Ovary (tissue), 7 donors: ENCODE measurements at regions not wholly inside any gene's neighbourhood (a gene's known extent, or its start where the extent isn't known, plus 50 kb on each side); places are given as distances from the start of the nearest gene placed in this dataset.

Experiments used
- DNase-seq, 5 donors: peaks; one replicate each; pipeline ENCODE4 v3.0.0-alpha.2; 2019 to 2020
- H3K27ac ChIP-seq, 2 donors: fragments of 200-600 bp; one replicate each; pipeline versions ENCODE4 v1.5.1 to v1.8.0; 2019 to 2022
- H3K27me3 ChIP-seq: fragments of 200-600 bp; one replicate; pipeline ENCODE4 v1.8.0; 2022
- H3K36me3 ChIP-seq: fragments of 200-600 bp; sonication (generic); one replicate; pipeline ENCODE4 v1.5.1; 2019
- H3K4me1 ChIP-seq: one replicate; pipeline ENCODE4 v1.8.1; 2013; ENCODE audit warnings: mild to moderate bottlenecking, moderate library complexity; ENCODE audit not compliant: insufficient read depth
- H3K4me3 ChIP-seq: fragments of 200-600 bp; sonication (generic); one replicate; pipeline ENCODE4 v1.5.1; 2017
- H3K9me3 ChIP-seq, 2 donors: fragments of 200-600 bp in 1 of 2; sonication (generic) in 1 of 2; one replicate each; pipeline versions ENCODE4 v1.5.1 to v1.8.1; 2013 to 2019; ENCODE audit warnings: mild to moderate bottlenecking in 1 of 2, moderate library complexity in 1 of 2
- CTCF ChIP-seq, 3 donors: fragments of 450-650 bp in 2 of 3; fragments of 200-600 bp in 1 of 3; IDR thresholded peaks; one replicate each; pipeline versions ENCODE4 v1.5.1 to v1.8.0; 2016 to 2022; ENCODE audit warnings: antibody characterized with exemption in 3 of 3, mild to moderate bottlenecking in 1 of 3
- EP300 ChIP-seq: sonication (generic); formaldehyde crosslinking; IDR thresholded peaks from one replicate; pipeline ENCODE4 v1.6.1; 2017; ENCODE audit warnings: antibody characterized with exemption
- POLR2A ChIP-seq: fragments of 450-650 bp; IDR thresholded peaks from one replicate; pipeline ENCODE4 v1.6.1; 2017; ENCODE audit warnings: antibody characterized with exemption, mild to moderate bottlenecking, moderate library complexity
- WGBS, 3 donors: extraction: QIAGEN DNeasy Blood & Tissue Kit in 1 of 3; methylation state at CpG; one replicate each; pipeline versions ENCODE4 v1.1.5 to v1.1.7; 2013 to 2017; 5-methylcytosine and 5-hydroxymethylcytosine counted together
- intact Hi-C, 4 donors: fragments of 100-400 bp; cut with DNase I; formaldehyde crosslinking; loops; one replicate each; pipeline versions ENCODE4 v1.11.0 to v1.15.1; 2022 to 2023
- donor health status: DM: no; HTN: no; CAD: no; lungs with moderate emphysema.
- donor health status: DM: no; HTN: no; CAD: no.
- donor health status: Bipolar disorder and iron deficiency.
- donor health status: DM: no; HTN: no; CAD: no.
- donor health status: DM: yes; HTN: yes; CAD: no.

- H3K4me3 ChIP-seq, result no peak overlapping the region
Observed at GRCh38 chr4:17124767-17125166, 226.3 kb upstream of the LDB2 start.

GRCh38 chr4:17120761-17121160, 222.3 kb upstream of the LDB2 start:
- H3K27me3 ChIP-seq, result no peaks in the 10 kb centered on the region
- WGBS, 3 donors, result 90 to 94% (median 90%) methylated on average over 1 of the region's 1 CpG
- H3K36me3 ChIP-seq, result no peaks in the 10 kb centered on the region
- no peaks in the 10 kb centered on the region for H3K9me3 ChIP-seq
- H3K27ac ChIP-seq, result no peak overlapping the region
- no peak overlapping the region for H3K4me3 ChIP-seq
- DNase-seq, result no peak
- H3K4me1 ChIP-seq, result no peaks in the 10 kb centered on the region
- TF ChIP-seq CTCF (IDR thresholded peaks at IDR 0.05) (no peak), EP300 (no peak), POLR2A (no peak)
- intact Hi-C loops, result no loop called here

More at GRCh38 chr4:17124767-17125166, 226.3 kb upstream of the LDB2 start:
- no peak for TF ChIP-seq POLR2A
- Histone ChIP-seq H3K27me3 (no peaks in the 10 kb centered on the region), H3K36me3 (no peaks in the 10 kb centered on the region), H3K4me1 (no peaks in the 10 kb centered on the region), H3K9me3 (no peaks in the 10 kb centered on the region), H3K27ac (no peak overlapping the region)
- intact Hi-C loops, result no loop called here
- no peak for DNase-seq
- WGBS, 3 donors, result 79 to 84% (median 83%) methylated on average over 4 of the region's 4 CpGs

GRCh38 chr4:17117746-17118145, 219.3 kb upstream of the LDB2 start:
- H3K27me3 ChIP-seq, result no peaks in the 10 kb centered on the region
- no peak for DNase-seq
- TF ChIP-seq POLR2A, result no peak
- no peak for TF ChIP-seq EP300
- no peak for TF ChIP-seq CTCF (IDR thresholded peaks at IDR 0.05)
- no peaks in the 10 kb centered on the region for H3K9me3 ChIP-seq
- no peaks in the 10 kb centered on the region for H3K36me3 ChIP-seq
- no peaks in the 10 kb centered on the region for H3K4me1 ChIP-seq
- H3K27ac ChIP-seq, result no peak overlapping the region
- WGBS, 3 donors, result 91 to 95% (median 95%) methylated on average over 4 of the region's 4 CpGs
- no peak overlapping the region for H3K4me3 ChIP-seq
- intact Hi-C loops, result no loop called here

- intact Hi-C loops, result no loop called here
- DNase-seq, result no peak
Observed at GRCh38 chr4:17115583-17115982, 217.1 kb upstream of the LDB2 start.

GRCh38 chr4:17112292-17112659, 213.8 kb upstream of the LDB2 start:
- no peak for DNase-seq
- no peaks in the 10 kb centered on the region for H3K36me3 ChIP-seq
- TF ChIP-seq CTCF (IDR thresholded peaks at IDR 0.05) (no peak), EP300 (no peak), POLR2A (no peak)
- H3K27ac ChIP-seq, result no peak overlapping the region
- H3K4me1 ChIP-seq, result no peaks in the 10 kb centered on the region
- no peaks in the 10 kb centered on the region for H3K9me3 ChIP-seq
- WGBS, 3 donors, result 53 to 62% (median 57%) methylated on average over 4 of the region's 4 CpGs
- intact Hi-C loops, result no loop called here
- H3K4me3 ChIP-seq, result no peak overlapping the region
- H3K27me3 ChIP-seq, result no peaks in the 10 kb centered on the region

More at GRCh38 chr4:17115583-17115982, 217.1 kb upstream of the LDB2 start:
- Histone ChIP-seq H3K36me3 (no peaks in the 10 kb centered on the region), H3K4me3 (no peak overlapping the region), H3K27me3 (no peaks in the 10 kb centered on the region), H3K4me1 (no peaks in the 10 kb centered on the region), H3K9me3 (no peaks in the 10 kb centered on the region), H3K27ac (no peak overlapping the region)
- TF ChIP-seq EP300 (no peak), CTCF (IDR thresholded peaks at IDR 0.05) (no peak), POLR2A (no peak)
- WGBS, 3 donors, result 71 to 83% (median 71%) methylated on average over 5 of the region's 5 CpGs
